ENCODE measurements at regions not wholly inside any gene's neighbourhood (a gene's known extent, or its start where the extent isn't known, plus 50 kb on each side); places are given as distances from the start of the nearest gene placed in this dataset.

GRCh38 chr6:146938266-146938665 lies 266.0 kb upstream of the STXBP5 start:
- no peak for DNase-seq (ENCODE audit: low spot score)
- no peaks in the 10 kb centered on the region for H3K36me3 ChIP-seq (replicated peaks in 1 of 2; ENCODE audit: control insufficient read depth in 1 of 2, insufficient read depth in 2 of 2, low read length in 2 of 2)
- no peaks in the 10 kb centered on the region for H3K9me3 ChIP-seq (ENCODE audit: low read length)
- 2% methylated on average over 1 of the region's 1 CpG for WGBS (ENCODE audit: low lambda C conversion rate)
- H3K79me2 ChIP-seq (ENCODE audit: insufficient read depth, low read length) = no peaks in the 10 kb centered on the region
- H3K9ac ChIP-seq (ENCODE audit: insufficient read depth, low read depth, low read length) = no peak overlapping the region
- ChIA-PET POLR2A (no interaction called here), CTCF (ENCODE audit: low intra/inter-chr PET ratio, low total read pairs) (no interaction called here)
- no peaks in the 10 kb centered on the region for H3K27me3 ChIP-seq (ENCODE audit: control insufficient read depth in 1 of 2, insufficient read depth in 2 of 2, low read length in 2 of 2)
- ATAC-seq = no peak
- H3K4me3 ChIP-seq (replicated peaks in 1 of 3; ENCODE audit: insufficient read depth in 1 of 3, low read depth in 2 of 3, low read length in 3 of 3) = no peak overlapping the region
- in situ Hi-C loops (cut with HindIII; ENCODE audit: extremely low pct_ligation_motif_present, low pct_unique_long_range_greater_than_20kb) (no loop called here), intact Hi-C loops (cut with micrococcal nuclease; ENCODE audit: unreplicated experiment) (loop anchor here (10.0 kb wide), 1 partner anchor 287 kb away; no protein-coding TSS in a partner anchor)
- no peaks in the 10 kb centered on the region for H3K4me1 ChIP-seq (ENCODE audit: insufficient read depth, low read length)
- no peak for FAIRE-seq
- H4K20me1 ChIP-seq (ENCODE audit: insufficient read depth, low read length) = no peaks in the 10 kb centered on the region
- no peak overlapping the region for H2AFZ ChIP-seq (ENCODE audit: low read length)
- H3K4me2 ChIP-seq (ENCODE audit: low read depth, low read length) = no peak overlapping the region
- H3K27ac ChIP-seq (ENCODE audit: extremely low read length, insufficient read depth, low read length) = no peak overlapping the region
- TF ChIP-seq BCL6 (CRISPR knock-in tag; IDR thresholded peaks at IDR 0.05) (no peak), RFXAP (CRISPR knock-in tag; IDR thresholded peaks at IDR 0.05; ENCODE audit: borderline replicate concordance) (no peak), CBFB (CRISPR knock-in tag; IDR thresholded peaks at IDR 0.05) (no peak), HMG20B (CRISPR knock-in tag; conservative IDR thresholded peaks at IDR 0.05) (no peak), ZNF614 (CRISPR knock-in tag; IDR thresholded peaks at IDR 0.05; ENCODE audit: borderline replicate concordance) (no peak), ZSCAN22 (CRISPR knock-in tag; IDR thresholded peaks at IDR 0.05) (no peak), ZNF256 (CRISPR knock-in tag; conservative IDR thresholded peaks at IDR 0.05) (no peak), THAP11 (CRISPR knock-in tag; IDR thresholded peaks at IDR 0.05) (no peak), ZNF326 (CRISPR knock-in tag; IDR thresholded peaks at IDR 0.05; ENCODE audit: borderline replicate concordance) (no peak), MTF1 (CRISPR knock-in tag; IDR thresholded peaks at IDR 0.05) (no peak), ZKSCAN8 (CRISPR knock-in tag; IDR thresholded peaks at IDR 0.05; ENCODE audit: borderline replicate concordance) (no peak), SUZ12 (IDR thresholded peaks at IDR 0.05; ENCODE audit: low read depth, low read length) (no peak), ZNF607 (CRISPR knock-in tag; IDR thresholded peaks at IDR 0.05; ENCODE audit: borderline replicate concordance) (no peak), RCOR2 (CRISPR knock-in tag; IDR thresholded peaks at IDR 0.05) (no peak)
- no TSS peak for BruUV-seq (replicated peaks)
